Prostate gland (tissue), 2 donors: ENCODE measurements at regions not wholly inside any gene's neighbourhood (a gene's known extent, or its start where the extent isn't known, plus 50 kb on each side); places are given as distances from the start of the nearest gene placed in this dataset.

Experiments
- CTCF ChIP-seq, 4 experiments: fragments of 200-600 bp in 2 of 4; fragments of 450-650 bp in 2 of 4; sonication (generic) in 2 of 4; IDR thresholded peaks; 1 replicate in 3 of 4; 2 replicates in 1 of 4; pipeline ENCODE4 v1.5.1; 2016 to 2019; ENCODE audit warnings: antibody characterized with exemption in 4 of 4, mild to moderate bottlenecking in 2 of 4, moderate library complexity in 2 of 4
- POLR2A ChIP-seq: fragments of 450-650 bp; IDR thresholded peaks from one replicate; pipeline ENCODE4 v1.6.1; 2016; ENCODE audit warnings: antibody characterized with exemption, mild to moderate bottlenecking

GRCh38 chr5:167241436-167242067 lies 1049.9 kb upstream of the WWC1 start:
- TF ChIP-seq CTCF (IDR thresholded peaks at IDR 0.05) (no peak), POLR2A (no peak)
